Uterus (tissue), 3 donors: ENCODE measurements at regions not wholly inside any gene's neighbourhood (a gene's known extent, or its start where the extent isn't known, plus 50 kb on each side); places are given as distances from the start of the nearest gene placed in this dataset.

ENCODE experiments used
- DNase-seq, 2 donors: peaks; one replicate each; pipeline ENCODE4 v3.0.0-alpha.2; 2019 to 2020
- H3K27ac ChIP-seq, 2 donors: fragments of 200-600 bp; sonication (generic); 1 replicate in 1 of 2; 2 replicates in 1 of 2; pipeline ENCODE4 v1.5.1; 2016 to 2018
- H3K27me3 ChIP-seq, 2 donors: fragments of 200-600 bp; sonication (generic); one replicate each; pipeline ENCODE4 v1.5.1; 2018 to 2019; ENCODE audit warnings: control low read depth in 1 of 2
- H3K36me3 ChIP-seq, 2 donors: fragments of 200-600 bp; sonication (generic); one replicate each; pipeline ENCODE4 v1.5.1; 2019; ENCODE audit warnings: control low read depth in 1 of 2
- H3K4me1 ChIP-seq, 2 donors: fragments of 200-600 bp; sonication (generic); one replicate each; pipeline ENCODE4 v1.5.1; 2018 to 2019; ENCODE audit warnings: control low read depth in 1 of 2
- H3K4me3 ChIP-seq, 2 donors: fragments of 200-600 bp; sonication (generic); 1 replicate in 1 of 2; 2 replicates in 1 of 2; pipeline ENCODE4 v1.5.1; 2018 to 2019; ENCODE audit warnings: mild to moderate bottlenecking in 1 of 2
- H3K9me3 ChIP-seq, 2 donors: fragments of 200-600 bp; sonication (generic); one replicate each; pipeline ENCODE4 v1.5.1; 2019; ENCODE audit warnings: control low read depth in 1 of 2
- CTCF ChIP-seq, 4 experiments: fragments of 200-600 bp in 2 of 4; fragments of 450-650 bp in 2 of 4; sonication (generic) in 2 of 4; IDR thresholded peaks; one replicate each; pipeline ENCODE4 v1.5.1; 2016 to 2019; ENCODE audit warnings: antibody characterized with exemption in 4 of 4, mild to moderate bottlenecking in 2 of 4, moderate library complexity in 1 of 4
- POLR2A ChIP-seq, 2 donors: fragments of 450-650 bp; IDR thresholded peaks; one replicate each; pipeline ENCODE4 v1.6.1; 2016; ENCODE audit warnings: antibody characterized with exemption in 2 of 2, mild to moderate bottlenecking in 1 of 2, moderate library complexity in 1 of 2
- intact Hi-C: fragments of 100-400 bp; cut with DNase I; formaldehyde crosslinking; loops from one replicate; pipeline ENCODE4 v1.15.1; 2023; ENCODE audit warnings: low total_unique reads
- donor health status: DM: yes; HTN: yes; CAD: no.

DNA sequence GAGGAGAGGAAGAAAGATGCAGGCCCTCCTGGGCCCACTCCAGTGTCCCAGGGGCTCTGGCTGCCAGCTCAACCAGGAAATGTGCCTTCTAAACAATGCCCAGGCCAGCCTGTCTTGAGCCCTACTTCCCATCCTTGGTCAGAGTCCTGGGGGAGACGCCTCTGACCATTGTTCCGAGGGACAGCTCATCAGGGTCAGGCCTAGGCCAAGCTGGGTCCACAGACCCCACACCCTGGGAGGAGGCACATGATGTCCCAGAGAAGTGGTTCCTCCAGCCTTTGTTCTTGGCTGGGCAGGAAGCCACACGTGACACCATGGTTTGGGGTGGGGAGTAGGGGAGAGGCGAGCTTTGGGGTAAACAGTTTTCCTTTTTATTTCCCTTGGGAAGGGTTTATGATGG, 102.5 kb downstream of the EFNB1 start:
- Histone ChIP-seq H3K9me3 (no peaks in the 10 kb centered on the region), H3K27me3 (no peaks in the 10 kb centered on the region), H3K36me3 (no peaks in the 10 kb centered on the region), H3K4me3 (no peak overlapping the region), H3K4me1 (no peaks in the 10 kb centered on the region), H3K27ac (no peak overlapping the region)
- DNase-seq, result peak in 1 of 2 donors; percentile 24
- TF ChIP-seq CTCF (IDR thresholded peaks at IDR 0.05) (no peak), POLR2A (IDR thresholded peaks at IDR 0.05) (no peak)
- intact Hi-C loops, result no loop called here

GRCh38 chrX:68930542-68931317, 101.9 kb downstream of the EFNB1 start:
- TF ChIP-seq POLR2A (IDR thresholded peaks at IDR 0.05) (no peak), CTCF (IDR thresholded peaks at IDR 0.05) (no peak)
- Histone ChIP-seq H3K27ac (no peak overlapping the region), H3K9me3 (no peaks in the 10 kb centered on the region), H3K4me1 (no peaks in the 10 kb centered on the region), H3K4me3 (no peak overlapping the region), H3K36me3 (no peaks in the 10 kb centered on the region), H3K27me3 (no peaks in the 10 kb centered on the region)
- intact Hi-C loops, result no loop called here
- no peak for DNase-seq

DNA sequence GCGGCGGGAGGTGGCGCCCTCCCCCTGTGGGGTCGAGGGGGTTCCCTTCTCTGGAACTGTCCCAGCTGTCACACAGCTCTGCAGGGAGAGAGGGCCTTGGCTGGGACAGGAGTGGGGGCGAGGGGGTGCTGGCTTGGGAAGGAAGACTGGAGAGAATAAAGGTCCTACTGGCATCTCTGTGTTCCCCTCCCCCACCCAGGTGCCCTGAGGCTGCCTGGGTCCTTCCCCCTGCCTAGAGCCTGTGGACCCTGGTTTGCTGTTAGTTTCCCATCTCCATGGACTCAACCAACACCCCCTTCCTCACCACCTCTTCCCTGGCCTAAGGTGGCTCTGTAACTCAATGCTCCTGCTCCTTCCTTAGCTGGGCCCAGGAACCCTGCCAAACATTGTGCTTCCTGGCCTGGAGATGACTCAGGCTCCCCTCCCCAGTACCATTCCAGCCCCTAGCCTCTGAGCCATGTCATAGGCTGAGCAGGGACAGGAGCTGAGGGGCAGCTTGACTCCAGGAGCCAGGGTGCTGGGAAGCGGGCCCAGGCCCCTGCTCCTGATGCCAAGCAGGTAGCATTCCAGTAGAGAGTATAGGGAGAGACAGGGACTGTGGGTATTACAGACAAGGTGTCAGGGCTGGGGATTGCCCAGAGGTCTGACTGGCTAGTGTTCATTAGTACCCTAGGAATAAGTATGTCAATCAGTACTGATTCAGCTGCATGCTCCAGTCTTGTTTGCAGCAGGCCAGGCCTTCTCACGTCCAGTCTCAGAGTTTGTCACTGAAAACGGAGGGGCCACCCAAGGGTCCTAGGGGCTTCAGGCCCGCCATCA, 100.7 kb downstream of the EFNB1 start:
- H3K27ac ChIP-seq, result no peak overlapping the region
- no peak overlapping the region for H3K4me3 ChIP-seq
- peak; percentile 42 to 52 for DNase-seq
- no peak for TF ChIP-seq POLR2A (IDR thresholded peaks at IDR 0.05)
- TF ChIP-seq CTCF (IDR thresholded peaks at IDR 0.05), result no peak
- no peaks in the 10 kb centered on the region for H3K9me3 ChIP-seq
- H3K36me3 ChIP-seq, result no peaks in the 10 kb centered on the region
- H3K27me3 ChIP-seq, result no peaks in the 10 kb centered on the region
- intact Hi-C loops, result no loop called here
- no peaks in the 10 kb centered on the region for H3K4me1 ChIP-seq

- Histone ChIP-seq H3K9me3 (no peaks in the 10 kb centered on the region), H3K4me1 (no peaks in the 10 kb centered on the region), H3K27ac (no peak overlapping the region), H3K27me3 (no peaks in the 10 kb centered on the region), H3K4me3 (no peak overlapping the region), H3K36me3 (no peaks in the 10 kb centered on the region)
- no peak for DNase-seq
- no peak for TF ChIP-seq CTCF (IDR thresholded peaks at IDR 0.05)
- no peak for TF ChIP-seq POLR2A (IDR thresholded peaks at IDR 0.05)
- intact Hi-C loops, result no loop called here
Measured at GRCh38 chrX:68928401-68928800, 99.6 kb downstream of the EFNB1 start.

- DNase-seq, result no peak
- TF ChIP-seq POLR2A (IDR thresholded peaks at IDR 0.05) (no peak), CTCF (IDR thresholded peaks at IDR 0.05) (no peak)
- intact Hi-C loops, result no loop called here
Measured at GRCh38 chrX:68927178-68927577, 98.4 kb downstream of the EFNB1 start.

More at GRCh38 chrX:68927178-68927577, 98.4 kb downstream of the EFNB1 start:
- Histone ChIP-seq H3K36me3 (no peaks in the 10 kb centered on the region), H3K27ac (no peak overlapping the region), H3K4me1 (no peaks in the 10 kb centered on the region), H3K27me3 (no peaks in the 10 kb centered on the region), H3K4me3 (no peak overlapping the region), H3K9me3 (no peaks in the 10 kb centered on the region)
